Muscle of arm (tissue), 1 donor: ENCODE measurements at regions not wholly inside any gene's neighbourhood (a gene's known extent, or its start where the extent isn't known, plus 50 kb on each side); places are given as distances from the start of the nearest gene placed in this dataset.

ENCODE experiments used
- DNase-seq: peaks from one replicate; pipeline ENCODE4 v3.0.0-alpha.2; 2013

GRCh38 chr3:110101361-110101760 lies 764.0 kb upstream of the DPPA4 start:
- DNase-seq, result no peak

- no peak for DNase-seq
These were observed 769.5 kb upstream of the DPPA4 start for GRCh38 chr3:110106805-110107204.

GRCh38 chr3:110123946-110124345 lies 786.6 kb upstream of the DPPA4 start:
- DNase-seq, result no peak

GRCh38 chr3:110126065-110126464 lies 788.7 kb upstream of the DPPA4 start:
- DNase-seq, result no peak

- DNase-seq, result no peak
These were observed 796.6 kb upstream of the DPPA4 start for GRCh38 chr3:110133971-110134370.

- DNase-seq, result no peak
These were observed 801.7 kb upstream of the DPPA4 start for GRCh38 chr3:110139048-110139447.

- DNase-seq, result peak; percentile 31
These were observed 802.5 kb upstream of the DPPA4 start for GRCh38 chr3:110139821-110140220.

GRCh38 chr3:110149763-110150162 lies 812.4 kb upstream of the DPPA4 start:
- no peak for DNase-seq

- no peak for DNase-seq
These were observed 819.9 kb upstream of the DPPA4 start for GRCh38 chr3:110157221-110157620.

GRCh38 chr3:110164632-110165369 lies 827.5 kb upstream of the DPPA4 start:
- no peak for DNase-seq

- DNase-seq, result no peak
These were observed 828.0 kb upstream of the DPPA4 start for GRCh38 chr3:110165370-110165743.

- no peak for DNase-seq
These were observed 828.4 kb upstream of the DPPA4 start for GRCh38 chr3:110165753-110166152.

- DNase-seq, result no peak
These were observed 829.4 kb upstream of the DPPA4 start for GRCh38 chr3:110166791-110167190.

GRCh38 chr3:110174908-110175307 lies 837.6 kb upstream of the DPPA4 start:
- DNase-seq, result no peak

- DNase-seq, result no peak
These were observed 841.6 kb upstream of the DPPA4 start for GRCh38 chr3:110178965-110179364.

GRCh38 chr3:110180733-110181132 lies 843.4 kb upstream of the DPPA4 start:
- peak; percentile 88 for DNase-seq

- no peak for DNase-seq
These were observed 843.9 kb upstream of the DPPA4 start for GRCh38 chr3:110181226-110181625.

GRCh38 chr3:110184536-110184935 lies 847.2 kb upstream of the DPPA4 start:
- peak; percentile 23 for DNase-seq

GRCh38 chr3:110193074-110193473 lies 855.7 kb upstream of the DPPA4 start:
- DNase-seq, result no peak

- DNase-seq, result no peak
These were observed 861.6 kb upstream of the DPPA4 start for GRCh38 chr3:110198717-110199587.

- no peak for DNase-seq
These were observed 862.2 kb upstream of the DPPA4 start for GRCh38 chr3:110199588-110199943.

- no peak for DNase-seq
These were observed 861.4 kb upstream of the NECTIN3 start for GRCh38 chr3:110210086-110210660.

- no peak for DNase-seq
These were observed 845.0 kb upstream of the NECTIN3 start for GRCh38 chr3:110226645-110227044.
